Left ventricle myocardium inferior (tissue), 1 donor: ENCODE measurements at regions not wholly inside any gene's neighbourhood (a gene's known extent, or its start where the extent isn't known, plus 50 kb on each side); places are given as distances from the start of the nearest gene placed in this dataset.

Source experiments
- DNase-seq: peaks from one replicate; pipeline ENCODE4 v3.0.0-alpha.2; 2020
- H3K27ac ChIP-seq: fragments of 200-600 bp; replicated peaks from 2 replicates; pipeline ENCODE4 v1.8.0; 2021
- H3K27me3 ChIP-seq: fragments of 200-600 bp; 2 replicates; pipeline ENCODE4 v1.8.0; 2021; ENCODE audit warnings: low read depth
- H3K36me3 ChIP-seq: fragments of 200-600 bp; 2 replicates; pipeline ENCODE4 v1.8.0; 2021
- H3K4me1 ChIP-seq: fragments of 200-600 bp; 2 replicates; pipeline ENCODE4 v1.8.0; 2021
- H3K4me3 ChIP-seq: fragments of 200-600 bp; 2 replicates; pipeline ENCODE4 v1.8.0; 2021; ENCODE audit warnings: mild to moderate bottlenecking, moderate library complexity
- H3K9me3 ChIP-seq: fragments of 200-600 bp; replicated peaks from 2 replicates; pipeline ENCODE4 v1.8.0; 2021
- CTCF ChIP-seq: fragments of 200-600 bp; IDR thresholded peaks from 2 replicates; pipeline ENCODE4 v1.8.0; 2021; ENCODE audit warnings: antibody characterized with exemption, mild to moderate bottlenecking, borderline replicate concordance
- intact Hi-C: fragments of 100-400 bp; cut with micrococcal nuclease; formaldehyde crosslinking; loops from one replicate; pipeline ENCODE4 v1.11.0; 2022
- donor health status: DM: no; HTN: yes; CAD: no; lungs with severe emphysema.

- H3K27me3 ChIP-seq, result peaks cover 87% of the 10 kb centered on the region
- intact Hi-C loops, result no loop called here
- no peak for TF ChIP-seq CTCF
- no peaks in the 10 kb centered on the region for H3K9me3 ChIP-seq
- H3K36me3 ChIP-seq, result no peaks in the 10 kb centered on the region
- no peak overlapping the region for H3K4me3 ChIP-seq
- H3K27ac ChIP-seq, result no peak overlapping the region
- H3K4me1 ChIP-seq, result no peaks in the 10 kb centered on the region
- DNase-seq, result no peak
Measured at GRCh38 chr13:26899202-26899601, 138.6 kb upstream of the GPR12 start.

GRCh38 chr13:26897706-26898550 lies 137.3 kb upstream of the GPR12 start:
- Histone ChIP-seq H3K4me1 (no peaks in the 10 kb centered on the region), H3K27ac (no peak overlapping the region), H3K27me3 (peaks cover 87% of the 10 kb centered on the region), H3K36me3 (no peaks in the 10 kb centered on the region), H3K4me3 (no peak overlapping the region), H3K9me3 (no peaks in the 10 kb centered on the region)
- no peak for TF ChIP-seq CTCF
- DNase-seq, result no peak
- intact Hi-C loops, result no loop called here

- no peak overlapping the region for H3K27ac ChIP-seq
- H3K27me3 ChIP-seq, result peaks cover 84% of the 10 kb centered on the region
- no peak for TF ChIP-seq CTCF
- intact Hi-C loops, result no loop called here
- H3K9me3 ChIP-seq, result no peaks in the 10 kb centered on the region
- no peak for DNase-seq
- H3K36me3 ChIP-seq, result no peaks in the 10 kb centered on the region
- H3K4me3 ChIP-seq, result no peak overlapping the region
- no peaks in the 10 kb centered on the region for H3K4me1 ChIP-seq
Measured at GRCh38 chr13:26896986-26897668, 136.5 kb upstream of the GPR12 start.

GRCh38 chr13:26895808-26896466 lies 135.4 kb upstream of the GPR12 start:
- no peaks in the 10 kb centered on the region for H3K36me3 ChIP-seq
- no peak overlapping the region for H3K27ac ChIP-seq
- peaks cover 79% of the 10 kb centered on the region for H3K27me3 ChIP-seq
- no peaks in the 10 kb centered on the region for H3K4me1 ChIP-seq
- H3K4me3 ChIP-seq, result no peak overlapping the region
- peaks cover 4% of the 10 kb centered on the region for H3K9me3 ChIP-seq
- intact Hi-C loops, result no loop called here
- TF ChIP-seq CTCF, result no peak
- DNase-seq, result no peak

DNA sequence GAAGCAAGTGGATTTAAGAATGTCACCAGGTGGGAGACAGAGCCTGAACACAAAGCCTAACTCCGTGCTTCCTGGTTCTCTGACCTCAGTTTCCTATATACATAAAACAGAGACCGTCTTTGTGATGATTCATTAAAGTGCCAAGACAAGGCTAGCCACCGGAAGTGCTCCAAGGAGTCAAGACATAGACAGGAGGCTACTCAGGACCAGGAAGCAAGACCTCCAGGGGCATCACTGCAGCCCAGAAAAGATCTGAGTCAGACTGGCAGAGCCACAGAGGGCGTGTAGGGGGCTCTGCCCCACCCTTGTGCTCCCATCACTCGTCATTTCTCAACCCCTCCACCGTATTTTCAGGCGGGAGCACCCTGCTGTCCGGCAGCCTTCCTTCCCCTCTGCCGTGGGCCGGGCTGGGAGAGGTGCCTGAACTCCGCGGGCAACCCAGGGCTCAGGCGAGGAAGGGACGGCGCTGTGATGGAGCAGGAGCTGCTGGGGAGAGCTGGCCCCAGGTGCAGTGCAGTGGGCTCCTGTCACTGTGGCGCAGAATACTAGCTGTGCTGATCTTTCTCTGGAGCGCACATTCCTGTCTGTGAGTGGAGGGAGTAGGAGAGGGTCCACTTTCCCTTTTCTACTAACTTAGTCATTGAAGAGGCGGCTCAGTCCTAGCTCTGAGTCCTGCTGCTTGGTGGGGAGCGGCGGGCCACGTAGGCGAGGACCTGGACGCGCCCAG lies 134.7 kb upstream of the GPR12 start:
- TF ChIP-seq CTCF, result no peak
- Histone ChIP-seq H3K36me3 (no peaks in the 10 kb centered on the region), H3K9me3 (peaks cover 4% of the 10 kb centered on the region), H3K4me1 (no peaks in the 10 kb centered on the region), H3K27me3 (peaks cover 72% of the 10 kb centered on the region), H3K4me3 (no peak overlapping the region), H3K27ac (no peak overlapping the region)
- intact Hi-C loops, result no loop called here
- DNase-seq, result no peak
